NK-92 treated with Interleukin-12 subunit alpha and Interleukin-12 subunit beta, amount 100 ng/mL, for 24 hours (cell line): ENCODE measurements at regions not wholly inside any gene's neighbourhood (a gene's known extent, or its start where the extent isn't known, plus 50 kb on each side); places are given as distances from the start of the nearest gene placed in this dataset.
"Not testable (repeated sequence)": the region's sequence is repeated elsewhere in the genome, so short reads cannot be mapped to it uniquely, and the experiment has no call there.

ENCODE experiments used
- DNase-seq: peaks from one replicate; lab custom pipeline; 2025; lab: John Stamatoyannopoulos, UW

DNA sequence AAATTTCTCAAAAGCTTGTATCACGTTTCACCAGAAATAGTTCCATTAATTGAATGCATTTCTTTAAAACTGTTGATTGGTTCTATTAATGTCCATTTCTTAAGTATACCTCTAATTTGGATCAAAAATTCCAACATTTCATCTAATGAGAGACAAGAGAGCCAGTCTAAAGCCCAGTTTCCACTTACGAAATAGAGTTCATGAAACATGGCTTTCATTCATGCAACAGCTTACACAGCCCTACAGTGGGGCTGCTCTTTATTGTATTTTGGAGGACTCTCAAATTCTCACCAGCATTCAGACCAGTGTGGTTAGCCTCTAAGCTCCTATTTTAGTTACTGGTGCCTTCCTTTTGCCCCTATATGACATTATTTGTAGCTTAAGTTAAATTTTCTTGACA is 566.9 kb upstream of the RGMB start:
- DNase-seq: no peak

- no peak for DNase-seq
Measured at GRCh38 chr5:98209418-98209817, 564.0 kb upstream of the RGMB start.

GRCh38 chr5:98214240-98215051 is 559.0 kb upstream of the RGMB start:
- no peak for DNase-seq

DNA sequence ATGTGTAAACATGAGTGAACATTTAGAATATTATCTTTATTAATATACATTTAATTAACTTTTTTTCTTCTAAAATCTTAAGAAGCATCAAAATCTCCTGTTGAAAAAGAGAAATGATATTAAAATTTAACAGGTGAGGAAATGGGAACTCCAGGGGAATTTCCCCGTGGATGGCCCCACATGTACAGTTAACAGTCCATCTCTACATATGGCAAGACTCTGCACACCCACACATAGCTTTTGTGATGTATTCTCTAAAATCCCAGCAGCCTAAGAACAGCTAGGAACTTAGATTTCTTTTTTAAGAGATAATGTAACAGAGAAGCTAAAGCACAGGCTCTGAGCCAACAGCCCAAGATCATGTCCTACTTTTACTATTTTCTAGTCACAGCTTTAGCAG is 556.3 kb upstream of the RGMB start:
- DNase-seq: no peak

DNA sequence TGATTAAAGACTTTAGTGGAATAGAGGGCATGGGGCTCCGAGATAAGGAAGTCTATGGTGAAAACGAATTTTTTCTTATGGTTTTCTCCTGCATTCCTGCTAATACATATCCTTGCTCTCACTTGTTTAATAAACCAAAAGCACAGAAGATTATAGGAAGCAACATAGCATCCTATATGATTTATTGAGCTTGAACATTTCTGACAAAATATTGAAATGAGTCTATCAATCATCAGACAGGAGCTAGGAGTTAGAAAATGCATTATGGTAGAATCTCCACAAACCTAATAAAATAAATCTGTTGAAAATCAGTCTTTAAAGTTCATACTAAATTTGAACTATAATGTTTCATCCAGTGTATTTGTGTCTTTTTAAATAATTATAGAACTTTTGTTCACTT is 554.6 kb upstream of the RGMB start:
- no peak for DNase-seq

DNA sequence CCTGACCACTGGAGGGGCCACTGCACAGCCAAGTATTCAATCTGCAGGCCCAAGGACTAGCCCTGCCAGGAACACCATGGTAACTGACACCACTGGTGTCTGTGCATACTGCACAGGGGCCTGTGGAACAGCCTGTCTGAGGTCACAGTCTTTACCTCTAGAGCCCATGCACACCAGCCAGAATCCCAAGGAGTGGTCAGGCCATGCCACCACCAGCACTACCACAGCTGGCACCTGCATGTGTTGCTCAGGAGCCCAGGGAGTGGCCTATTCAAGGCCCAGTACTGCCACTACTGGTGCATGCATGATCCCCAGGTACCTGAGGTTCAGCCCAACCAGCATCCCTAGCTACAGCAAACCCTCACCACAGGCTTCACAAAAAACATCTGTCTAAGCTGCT is 546.0 kb upstream of the RGMB start:
- DNase-seq: no peak

- no peak for DNase-seq
Measured at GRCh38 chr5:98231089-98231488, 542.4 kb upstream of the RGMB start.

DNA sequence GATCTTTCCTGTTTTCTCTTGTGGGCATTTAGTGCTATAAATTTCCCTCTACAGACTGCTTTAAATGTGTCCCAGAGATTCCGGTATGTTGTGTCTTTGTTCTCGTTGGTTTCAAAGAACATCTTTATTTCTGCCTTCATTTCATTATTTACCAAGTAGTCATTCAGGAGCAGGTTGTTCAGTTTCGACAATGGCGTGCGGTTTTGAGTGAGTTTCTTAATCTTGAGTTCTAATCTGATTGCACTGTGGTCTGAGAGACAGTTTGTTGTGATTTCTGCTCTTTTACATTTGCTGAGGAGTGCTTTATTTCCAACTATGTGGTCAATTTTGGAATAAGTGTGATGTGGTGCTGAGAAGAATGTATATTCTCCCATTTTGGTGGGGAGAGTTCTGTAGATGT is 535.7 kb upstream of the RGMB start:
- DNase-seq: not testable (repeated sequence)

- no peak for DNase-seq
Measured at GRCh38 chr5:98243972-98244371, 529.5 kb upstream of the RGMB start.

DNA sequence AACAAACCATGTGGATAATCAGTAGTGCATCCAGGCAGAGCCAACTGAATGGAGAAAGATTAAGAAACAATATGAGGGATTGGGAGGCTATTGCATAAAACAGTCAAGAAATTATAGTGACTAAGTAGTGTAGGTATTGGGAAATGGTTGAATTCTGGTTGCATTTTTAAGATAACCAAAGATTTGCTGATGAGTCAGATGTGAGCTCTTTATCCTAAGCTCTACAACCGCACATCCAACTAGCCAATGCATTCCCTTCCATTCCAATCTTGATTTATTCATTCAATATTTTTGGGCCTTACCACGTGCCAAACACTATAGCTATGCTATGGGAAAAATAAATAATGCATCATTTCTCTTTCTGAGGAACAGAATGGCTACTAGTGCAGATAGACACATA is 524.5 kb upstream of the RGMB start:
- DNase-seq: no peak

DNA sequence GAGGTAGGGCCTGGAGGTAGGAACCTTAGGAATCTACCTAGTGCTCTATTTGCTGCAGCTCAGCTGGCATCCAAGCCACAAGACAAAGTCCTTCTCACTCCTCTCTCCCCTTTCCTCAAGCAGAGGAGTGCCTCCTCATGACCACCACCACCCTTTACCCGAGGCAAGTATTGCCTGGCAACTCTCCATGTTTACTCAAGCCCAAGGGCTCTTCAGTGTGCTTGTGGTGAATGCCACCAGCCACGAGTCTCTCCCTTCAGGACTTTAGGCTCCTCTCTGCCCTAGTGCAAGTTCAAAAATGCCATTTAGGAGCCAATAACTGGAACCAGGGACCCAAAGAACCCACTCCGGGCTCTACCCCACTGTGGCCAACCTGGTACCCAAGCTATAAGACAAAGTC is 514.5 kb upstream of the RGMB start:
- DNase-seq: no peak

DNA sequence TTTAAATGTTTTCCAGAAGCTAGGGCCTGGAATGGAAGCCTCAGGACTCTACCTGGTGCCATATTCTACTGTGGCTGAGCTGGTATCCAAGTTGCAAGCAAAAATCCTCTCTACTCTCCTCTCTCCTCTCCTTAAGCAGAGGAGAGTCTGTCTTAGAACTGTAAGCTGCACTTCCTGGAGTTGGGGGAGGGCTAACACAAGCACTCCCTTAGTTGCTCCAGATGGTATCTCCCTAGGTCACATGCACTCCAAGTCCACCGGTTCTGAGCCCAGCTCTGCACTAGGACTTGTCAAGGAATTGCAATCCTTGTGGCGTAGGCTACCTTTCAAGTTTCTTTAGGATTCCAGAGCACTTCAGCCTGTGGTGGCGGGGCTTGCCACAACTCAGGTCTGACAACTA is 513.9 kb upstream of the RGMB start:
- DNase-seq: no peak

- DNase-seq: no peak
Measured at GRCh38 chr5:98263084-98263483, 510.4 kb upstream of the RGMB start.

DNA sequence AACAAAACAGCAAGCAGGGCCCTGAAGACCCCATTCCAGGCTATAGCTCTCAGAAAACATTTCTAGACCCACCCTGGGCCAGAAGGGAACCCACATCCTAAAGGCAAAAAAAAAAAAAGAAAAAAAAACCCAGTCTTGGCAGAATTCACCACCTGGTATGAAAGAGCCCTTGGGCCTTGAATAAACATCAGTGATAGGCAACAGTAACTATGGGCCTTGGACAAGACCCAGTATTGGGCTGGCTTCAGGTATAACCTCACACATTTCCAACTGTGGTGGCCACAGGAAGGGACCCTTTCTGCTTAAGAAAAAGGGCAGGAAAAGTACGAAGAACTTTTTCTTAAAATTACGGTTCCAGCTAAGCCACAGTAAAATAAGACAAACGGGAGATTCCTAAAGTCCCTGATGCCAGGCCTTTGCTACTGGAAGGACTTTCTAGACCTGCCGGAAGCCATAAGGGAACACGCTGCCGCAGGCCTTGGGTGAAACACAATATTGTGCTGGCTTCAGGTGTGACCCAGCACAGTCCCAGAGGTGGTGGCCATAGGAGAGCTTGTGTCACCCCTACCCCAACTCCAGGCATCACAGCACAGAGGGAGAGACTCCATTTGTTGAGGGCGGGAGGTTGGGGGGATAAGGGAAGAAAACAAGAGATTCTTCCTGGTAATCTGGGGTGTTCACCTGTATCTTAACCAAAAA is 505.2 kb upstream of the RGMB start:
- no peak for DNase-seq

DNA sequence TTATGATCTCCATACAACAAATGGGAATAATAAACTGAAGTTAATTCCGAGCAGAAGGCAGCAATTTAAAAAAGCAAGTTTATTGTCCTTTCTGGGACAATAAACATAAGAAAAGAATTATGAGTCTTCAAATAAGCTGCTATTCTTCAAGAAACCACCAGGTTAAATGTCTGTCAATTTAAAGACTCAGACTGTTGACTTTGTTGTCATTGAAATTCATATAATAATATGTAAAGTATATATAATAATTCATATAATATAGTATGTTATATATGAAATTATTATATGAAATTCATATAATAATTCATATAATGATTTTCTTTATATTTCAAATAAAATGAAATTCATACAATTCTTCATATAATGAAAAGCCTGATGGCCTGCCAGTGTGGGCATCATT is 497.5 kb upstream of the RGMB start:
- DNase-seq: no peak

DNA sequence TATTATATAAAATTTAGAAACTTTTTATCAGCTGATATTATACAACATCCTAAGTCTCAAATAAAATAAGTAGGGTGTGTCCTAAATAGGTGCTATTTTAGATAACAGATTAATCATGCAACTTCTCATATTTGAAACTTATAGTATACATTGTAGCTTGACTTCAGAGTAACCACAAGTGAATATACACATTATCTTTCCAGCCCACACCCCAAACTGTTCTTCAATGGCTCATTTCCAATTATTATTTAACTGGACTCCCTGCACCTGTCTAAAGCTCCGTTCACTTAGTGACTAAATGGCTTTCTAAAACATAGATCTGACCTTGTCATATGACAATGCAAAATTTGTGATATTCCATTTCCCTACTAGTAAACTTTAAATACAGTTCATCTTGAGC is 490.9 kb upstream of the RGMB start:
- no peak for DNase-seq

GRCh38 chr5:98292496-98292895 is 481.0 kb upstream of the RGMB start:
- no peak for DNase-seq

DNA sequence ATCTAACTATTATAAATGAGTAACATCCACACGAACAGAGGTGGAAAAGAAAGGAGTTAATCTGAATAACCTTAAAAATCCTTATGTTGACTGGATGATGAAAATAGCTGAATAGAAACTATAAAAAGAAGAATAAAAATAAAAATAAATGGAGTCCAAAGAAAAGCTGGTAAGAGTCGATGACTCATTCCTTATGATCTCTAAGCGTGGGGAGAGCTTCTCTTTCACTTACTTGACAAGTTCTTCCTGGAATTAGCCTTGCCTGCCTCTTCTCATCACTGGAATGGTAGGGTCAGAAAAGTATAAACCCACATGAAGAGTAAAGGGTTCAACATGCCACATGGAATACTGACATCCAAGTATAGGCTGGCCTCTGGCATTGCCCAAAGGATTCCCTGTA is 477.0 kb upstream of the RGMB start:
- DNase-seq: no peak

DNA sequence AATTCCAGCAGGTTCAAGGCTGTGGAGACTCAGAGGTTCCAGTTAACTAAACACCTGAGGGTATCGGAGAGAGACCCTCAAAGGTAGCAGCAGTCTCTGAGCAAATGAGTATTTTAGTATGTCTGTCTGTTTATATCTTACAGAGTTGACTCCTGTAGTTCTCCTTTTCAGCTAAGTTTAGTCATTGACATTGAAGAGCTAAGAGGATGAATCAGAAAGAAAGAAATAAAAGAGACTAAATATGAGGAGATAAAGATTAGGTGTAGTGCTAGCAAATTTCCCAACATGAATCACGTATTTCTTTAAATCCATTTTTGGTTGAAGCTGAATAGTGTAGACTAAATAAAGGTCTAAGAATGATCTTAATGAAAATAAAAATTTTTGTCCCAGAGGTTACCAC is 474.0 kb upstream of the RGMB start:
- DNase-seq: no peak

DNA sequence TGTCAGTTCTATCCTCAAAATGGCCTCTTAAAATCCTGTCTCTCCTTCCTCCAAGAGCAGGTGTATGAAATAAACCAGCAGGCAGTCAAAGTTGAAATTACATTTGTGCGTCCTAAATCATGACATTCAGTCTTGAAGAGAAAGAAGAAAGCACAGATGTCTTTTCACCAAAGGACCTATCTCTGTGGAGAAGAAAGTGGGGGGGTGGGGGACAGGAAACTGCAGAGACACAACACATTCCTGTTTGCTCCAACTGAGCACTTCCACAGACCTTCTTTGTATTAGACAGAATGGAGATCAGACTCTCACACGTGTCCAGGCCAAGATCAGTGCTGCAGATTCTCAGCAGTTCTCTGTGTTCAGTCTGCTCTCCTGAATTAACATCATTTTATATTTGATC is 471.9 kb upstream of the RGMB start:
- DNase-seq: no peak

DNA sequence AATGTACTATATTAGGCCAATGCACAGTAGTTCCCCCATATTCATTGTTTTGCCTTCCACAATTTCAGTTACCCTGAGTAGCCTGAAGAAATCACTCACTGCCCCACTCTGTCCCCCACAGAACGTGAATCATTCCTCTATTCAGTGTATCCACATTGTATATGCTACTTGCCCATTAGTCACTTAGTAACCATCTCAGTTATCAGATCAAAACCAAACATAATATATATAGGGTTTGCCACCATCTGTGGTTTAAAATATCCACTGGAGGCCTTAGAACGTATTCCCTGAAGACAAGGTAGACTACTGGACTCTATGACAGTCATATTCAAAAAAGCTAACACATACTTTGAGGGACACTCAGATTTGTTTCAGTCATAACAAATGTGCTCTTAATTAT is 465.7 kb upstream of the RGMB start:
- DNase-seq: no peak

- no peak for DNase-seq
Measured at GRCh38 chr5:98308231-98308630, 465.2 kb upstream of the RGMB start.

DNA sequence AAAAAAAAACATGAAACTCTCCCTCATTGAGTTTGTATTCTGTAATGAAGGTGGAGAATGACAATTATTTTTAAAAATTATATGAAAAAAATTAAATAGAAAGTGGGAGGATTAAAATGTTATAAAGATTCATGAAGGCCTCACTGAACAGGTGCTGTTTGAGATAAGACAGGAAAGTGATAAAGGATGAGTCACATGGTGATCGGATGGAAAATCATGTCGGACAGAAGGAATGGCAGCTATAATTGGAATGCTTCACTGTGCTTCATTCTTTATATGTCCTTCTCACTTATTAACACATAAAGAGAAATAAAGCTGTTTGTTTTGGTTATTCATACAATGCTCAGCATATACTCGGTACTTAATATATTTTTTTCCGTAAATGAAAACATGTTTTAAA is 464.5 kb upstream of the RGMB start:
- DNase-seq: no peak
